NB4 (cell line): ENCODE measurements at regions not wholly inside any gene's neighbourhood (a gene's known extent, or its start where the extent isn't known, plus 50 kb on each side); places are given as distances from the start of the nearest gene placed in this dataset.

ENCODE experiments used
- DNase-seq: peaks from one replicate; pipeline ENCODE4 v3.0.0; 2010; ENCODE audit warnings: low read depth
- H3K4me3 ChIP-seq: one replicate; pipeline ENCODE4 v1.5.1; 2011; ENCODE audit warnings: mild to moderate bottlenecking, low read depth, low read length, moderate library complexity
- MAX ChIP-seq: IDR thresholded peaks from 2 replicates; pipeline ENCODE4 v1.6.1; 2011; ENCODE audit warnings: low read depth, low read length
- MYC ChIP-seq: IDR thresholded peaks from 2 replicates; pipeline ENCODE4 v1.6.1; 2011; ENCODE audit warnings: low read depth, low read length
- POLR2A ChIP-seq: IDR thresholded peaks from 2 replicates; pipeline ENCODE4 v1.6.1; 2011; ENCODE audit warnings: mild to moderate bottlenecking; ENCODE audit not compliant: insufficient read length; ENCODE audit errors: extremely low read depth
- TF ChIP-seq, protein P1 (sequence below): IDR thresholded peaks from one replicate; pipeline ENCODE4 v1.5.1; 2012; ENCODE audit warnings: low read depth, low read length

- no peak overlapping the region for H3K4me3 ChIP-seq
- TF ChIP-seq POLR2A (no peak), MAX (no peak), MYC (no peak)
- TF ChIP-seq, protein P1, sequence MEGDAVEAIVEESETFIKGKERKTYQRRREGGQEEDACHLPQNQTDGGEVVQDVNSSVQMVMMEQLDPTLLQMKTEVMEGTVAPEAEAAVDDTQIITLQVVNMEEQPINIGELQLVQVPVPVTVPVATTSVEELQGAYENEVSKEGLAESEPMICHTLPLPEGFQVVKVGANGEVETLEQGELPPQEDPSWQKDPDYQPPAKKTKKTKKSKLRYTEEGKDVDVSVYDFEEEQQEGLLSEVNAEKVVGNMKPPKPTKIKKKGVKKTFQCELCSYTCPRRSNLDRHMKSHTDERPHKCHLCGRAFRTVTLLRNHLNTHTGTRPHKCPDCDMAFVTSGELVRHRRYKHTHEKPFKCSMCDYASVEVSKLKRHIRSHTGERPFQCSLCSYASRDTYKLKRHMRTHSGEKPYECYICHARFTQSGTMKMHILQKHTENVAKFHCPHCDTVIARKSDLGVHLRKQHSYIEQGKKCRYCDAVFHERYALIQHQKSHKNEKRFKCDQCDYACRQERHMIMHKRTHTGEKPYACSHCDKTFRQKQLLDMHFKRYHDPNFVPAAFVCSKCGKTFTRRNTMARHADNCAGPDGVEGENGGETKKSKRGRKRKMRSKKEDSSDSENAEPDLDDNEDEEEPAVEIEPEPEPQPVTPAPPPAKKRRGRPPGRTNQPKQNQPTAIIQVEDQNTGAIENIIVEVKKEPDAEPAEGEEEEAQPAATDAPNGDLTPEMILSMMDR = no peak
- no peak for DNase-seq
These were observed 151.1 kb upstream of the BCOR start for GRCh38 chrX:40248822-40249221.

DNA sequence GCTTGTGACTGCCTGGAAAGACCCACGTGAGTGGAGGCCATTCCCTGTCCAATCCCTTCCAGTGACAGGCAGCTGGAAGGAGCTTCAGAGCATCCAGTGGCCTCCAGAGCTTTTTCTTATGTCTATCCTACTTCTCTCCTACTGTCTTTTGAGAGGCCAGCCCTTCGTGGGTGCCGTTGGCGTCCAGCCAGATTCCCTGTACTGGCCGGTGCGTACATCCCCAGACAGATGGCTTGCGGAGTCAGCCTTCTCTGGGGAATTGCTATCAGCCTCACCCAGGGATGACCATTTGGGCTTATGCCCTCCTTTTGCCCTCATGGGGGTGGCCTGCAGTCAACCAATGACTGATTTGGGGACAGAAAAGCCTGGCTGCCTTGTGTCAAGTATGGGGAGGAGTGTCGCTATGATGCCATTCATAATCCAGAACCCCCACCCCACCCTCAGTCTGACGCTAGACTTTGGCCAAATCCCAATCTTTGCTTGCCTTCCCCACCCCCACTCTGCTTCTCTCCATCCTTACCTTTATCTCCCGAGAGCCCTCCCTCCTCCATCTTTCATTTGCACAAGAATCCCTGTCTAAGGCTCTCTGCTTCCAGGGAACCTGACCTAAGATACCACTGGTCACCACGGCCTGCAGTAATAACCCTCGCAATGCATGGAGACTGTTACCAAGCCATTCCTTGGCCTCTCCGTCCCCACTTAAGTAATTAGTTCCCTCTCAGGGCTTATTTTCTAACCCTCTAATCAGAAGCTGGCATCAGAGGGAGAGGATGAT is 150.3 kb upstream of the BCOR start:
- no peak overlapping the region for H3K4me3 ChIP-seq
- TF ChIP-seq POLR2A = no peak
- DNase-seq = no peak

- no peak overlapping the region for H3K4me3 ChIP-seq
- no peak for DNase-seq
- no peak for TF ChIP-seq MAX
- TF ChIP-seq POLR2A = no peak
These were observed 149.6 kb upstream of the BCOR start for GRCh38 chrX:40247382-40247781.

GRCh38 chrX:40245488-40246071 is 147.8 kb upstream of the BCOR start:
- no peak for DNase-seq
- TF ChIP-seq MAX (no peak), POLR2A (no peak), MYC (no peak)
- TF ChIP-seq, protein P1 = no peak
- H3K4me3 ChIP-seq = no peak overlapping the region

- no peak for DNase-seq
- no peak for TF ChIP-seq POLR2A
- TF ChIP-seq MYC = no peak
- TF ChIP-seq, protein P1 = no peak
These were observed 147.2 kb upstream of the BCOR start for GRCh38 chrX:40244980-40245379.

DNA sequence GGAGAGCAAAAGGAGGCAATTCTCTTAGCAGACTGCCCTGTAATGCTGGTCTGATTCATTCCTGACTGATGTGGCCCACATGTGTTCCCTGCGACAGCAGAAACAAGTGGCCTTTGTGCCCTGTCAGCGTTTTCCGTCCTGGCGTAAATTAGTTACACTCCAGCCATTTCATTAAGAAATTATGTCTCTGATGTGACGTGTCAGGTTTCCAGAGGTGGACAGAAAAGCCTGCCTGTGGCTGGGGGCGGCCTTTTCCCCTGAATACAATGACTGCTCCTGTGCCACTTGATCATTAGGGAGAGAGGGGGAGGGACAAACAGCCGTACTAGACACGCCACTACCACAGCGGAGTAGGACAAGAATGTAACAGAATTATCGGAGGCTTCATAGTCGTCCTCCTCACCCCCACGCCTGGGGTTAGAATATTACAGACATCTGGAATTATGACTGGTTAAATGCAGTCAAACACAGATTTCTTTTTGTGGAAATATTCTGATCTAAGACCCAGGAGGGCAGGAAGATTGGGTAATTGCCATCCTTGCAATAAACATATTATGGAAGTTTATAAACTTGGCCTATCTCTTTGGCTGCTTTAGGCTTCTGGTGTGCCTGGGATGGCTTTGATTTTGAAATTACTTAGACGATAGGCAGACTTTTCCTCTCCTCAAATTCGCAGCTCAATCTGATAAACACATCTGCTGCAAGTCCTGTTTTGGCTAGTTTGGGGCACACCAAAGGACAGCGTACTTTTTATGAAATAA is 146.2 kb upstream of the BCOR start:
- H3K4me3 ChIP-seq = no peak overlapping the region
- TF ChIP-seq, protein P1 = no peak
- TF ChIP-seq MAX (no peak), POLR2A (no peak), MYC (no peak)
- DNase-seq = no peak

More at GRCh38 chrX:40244980-40245379, 147.2 kb upstream of the BCOR start:
- no peak overlapping the region for H3K4me3 ChIP-seq
